GM13976 (cell line): ENCODE measurements at regions not wholly inside any gene's neighbourhood (a gene's known extent, or its start where the extent isn't known, plus 50 kb on each side); places are given as distances from the start of the nearest gene placed in this dataset.

Experiments used
- DNase-seq: peaks from one replicate; pipeline ENCODE4 v3.0.0; 2012; ENCODE audit warnings: low spot score
- CTCF ChIP-seq: IDR thresholded peaks from 2 replicates; pipeline ENCODE4 v1.5.1; 2012; ENCODE audit warnings: borderline replicate concordance, mild to moderate bottlenecking; ENCODE audit not compliant: insufficient read depth; ENCODE audit errors: extremely low read depth, missing control alignments, control extremely low read depth
- in situ Hi-C: fragments of 300-500 bp; cut with MboI; formaldehyde crosslinking; loops from one replicate; pipeline ENCODE4 v1.12.0; 2022; ENCODE audit warnings: low sequenced_read_pairs, mixed read lengths, inconsistent platforms; ENCODE audit not compliant: unreplicated experiment

- in situ Hi-C loops: no loop called here
- TF ChIP-seq CTCF: no peak
- DNase-seq: no peak
These were observed 208.2 kb downstream of the UQCRFS1 start for GRCh38 chr19:29004796-29005195.

- DNase-seq: no peak
- in situ Hi-C loops: no loop called here
- no peak for TF ChIP-seq CTCF
These were observed 209.1 kb downstream of the UQCRFS1 start for GRCh38 chr19:29003641-29004409.

GRCh38 chr19:29002336-29002735 lies 210.6 kb downstream of the UQCRFS1 start:
- no peak for TF ChIP-seq CTCF
- DNase-seq: no peak
- in situ Hi-C loops: no loop called here

- in situ Hi-C loops: no loop called here
- no peak for TF ChIP-seq CTCF
- no peak for DNase-seq
These were observed 211.2 kb downstream of the UQCRFS1 start for GRCh38 chr19:29001597-29002245.

- in situ Hi-C loops: no loop called here
- TF ChIP-seq CTCF: no peak
- DNase-seq: no peak
These were observed 211.8 kb downstream of the UQCRFS1 start for GRCh38 chr19:29001141-29001581.

GRCh38 chr19:28999724-29000433 lies 213.1 kb downstream of the UQCRFS1 start:
- DNase-seq: no peak
- TF ChIP-seq CTCF: no peak
- in situ Hi-C loops: no loop called here
